ENCODE measurements at regions not wholly inside any gene's neighbourhood (a gene's known extent, or its start where the extent isn't known, plus 50 kb on each side); places are given as distances from the start of the nearest gene placed in this dataset.

- in situ Hi-C loops (cut with HindIII; ENCODE audit: low sequenced_read_pairs) = no loop called here
- no peak for DNase-seq (ENCODE audit: low spot score)
Observed at GRCh38 chr3:30996467-30996866, 102.0 kb upstream of the GADL1 start.

GRCh38 chr3:31002730-31003129, 108.3 kb upstream of the GADL1 start:
- in situ Hi-C loops (cut with HindIII; ENCODE audit: low sequenced_read_pairs) = no loop called here
- no peak for DNase-seq (ENCODE audit: low spot score)

- in situ Hi-C loops (cut with HindIII; ENCODE audit: low sequenced_read_pairs) = no loop called here
- DNase-seq (ENCODE audit: low spot score) = no peak
Observed at GRCh38 chr3:31004025-31004678, 109.7 kb upstream of the GADL1 start.

- in situ Hi-C loops (cut with HindIII; ENCODE audit: low sequenced_read_pairs) = no loop called here
- no peak for DNase-seq (ENCODE audit: low spot score)
Observed at GRCh38 chr3:31008994-31009393, 114.5 kb upstream of the GADL1 start.

DNA sequence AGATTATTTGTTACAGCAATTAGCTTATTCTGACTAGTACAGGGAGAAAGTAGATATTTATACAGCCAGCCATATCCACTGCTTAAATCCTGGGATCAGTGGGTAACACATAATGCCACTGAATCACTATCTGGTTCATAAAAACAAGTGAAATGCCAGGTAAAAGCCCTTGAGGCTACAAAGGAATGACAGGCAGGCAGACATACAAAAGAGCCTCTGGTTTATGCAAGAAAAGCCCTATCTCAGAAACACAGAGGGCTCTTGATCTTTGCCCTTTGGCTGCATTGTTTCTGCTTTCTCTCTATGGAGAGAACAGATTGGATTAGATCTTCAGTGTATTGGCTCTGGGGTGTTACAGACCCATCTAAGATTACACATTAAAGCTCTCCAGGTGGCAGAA, 115.4 kb upstream of the GADL1 start:
- DNase-seq (ENCODE audit: low spot score) = no peak
- in situ Hi-C loops (cut with HindIII; ENCODE audit: low sequenced_read_pairs) = no loop called here

DNA sequence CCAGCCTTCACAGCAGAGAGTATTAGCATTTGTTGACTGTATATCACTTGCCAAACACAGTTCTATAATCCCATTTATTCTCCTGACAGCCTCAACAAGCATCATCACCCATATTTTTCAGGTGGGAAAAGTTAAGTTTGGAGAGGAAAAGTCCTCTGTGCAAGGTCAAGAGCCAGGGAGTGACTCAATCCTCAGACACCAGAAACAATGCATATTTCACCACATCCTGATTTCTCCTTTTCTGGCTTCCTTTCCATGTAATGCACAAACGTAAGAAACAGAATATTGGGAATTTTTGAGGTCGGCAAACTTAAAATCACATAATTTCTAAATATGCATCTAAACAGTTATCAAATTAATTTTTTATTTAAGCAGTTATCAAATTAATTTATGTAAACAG, 116.0 kb upstream of the GADL1 start:
- in situ Hi-C loops (cut with HindIII; ENCODE audit: low sequenced_read_pairs) = no loop called here
- no peak for DNase-seq (ENCODE audit: low spot score)

DNA sequence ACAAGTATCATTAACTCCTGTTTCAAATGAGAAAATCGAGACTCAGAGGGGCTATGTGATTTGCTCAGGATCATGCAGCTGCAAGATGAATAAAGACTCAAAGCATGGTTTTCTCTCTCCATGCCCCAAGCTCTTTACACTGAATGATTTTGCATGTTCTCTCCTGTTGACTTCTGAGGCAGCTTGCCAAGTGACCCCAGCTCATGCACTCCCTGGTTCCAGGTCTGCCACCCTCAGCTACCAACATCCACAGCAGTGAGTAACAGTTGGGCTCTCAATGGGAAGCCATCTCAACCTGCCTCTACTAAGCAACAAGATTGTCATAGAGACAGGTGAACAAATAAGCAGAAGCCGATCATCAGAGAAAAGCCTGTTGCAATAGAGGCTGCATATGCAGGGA, 116.9 kb upstream of the GADL1 start:
- in situ Hi-C loops (cut with HindIII; ENCODE audit: low sequenced_read_pairs) = no loop called here
- peak; percentile 6 for DNase-seq (ENCODE audit: low spot score)

- in situ Hi-C loops (cut with HindIII; ENCODE audit: low sequenced_read_pairs) = no loop called here
- no peak for DNase-seq (ENCODE audit: low spot score)
Observed at GRCh38 chr3:31013090-31013489, 118.6 kb upstream of the GADL1 start.

DNA sequence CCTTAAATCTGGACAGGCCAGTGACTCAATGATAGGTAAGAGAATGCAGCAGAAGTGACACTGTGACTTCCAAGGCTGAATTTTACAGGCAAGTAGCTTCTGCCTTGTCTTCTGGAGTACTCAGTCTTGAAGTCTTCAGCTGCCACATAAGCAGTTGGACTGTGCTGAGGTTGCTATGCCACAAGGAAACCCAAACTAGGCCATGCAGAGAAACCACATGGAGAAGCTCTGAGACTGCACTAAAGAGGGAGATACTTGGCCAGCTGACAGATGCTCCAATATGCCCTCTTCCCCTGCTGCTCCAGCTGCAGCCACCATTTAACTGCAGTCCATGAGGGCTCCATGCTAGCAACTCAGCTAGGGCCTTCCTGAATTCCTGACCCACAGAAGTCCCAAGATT, 119.4 kb upstream of the GADL1 start:
- in situ Hi-C loops (cut with HindIII; ENCODE audit: low sequenced_read_pairs) = no loop called here
- DNase-seq (ENCODE audit: low spot score) = no peak

GRCh38 chr3:31014317-31015040, 120.0 kb upstream of the GADL1 start:
- in situ Hi-C loops (cut with HindIII; ENCODE audit: low sequenced_read_pairs) = no loop called here
- no peak for DNase-seq (ENCODE audit: low spot score)

GRCh38 chr3:31016196-31016595, 121.7 kb upstream of the GADL1 start:
- no peak for DNase-seq (ENCODE audit: low spot score)
- in situ Hi-C loops (cut with HindIII; ENCODE audit: low sequenced_read_pairs) = no loop called here

DNA sequence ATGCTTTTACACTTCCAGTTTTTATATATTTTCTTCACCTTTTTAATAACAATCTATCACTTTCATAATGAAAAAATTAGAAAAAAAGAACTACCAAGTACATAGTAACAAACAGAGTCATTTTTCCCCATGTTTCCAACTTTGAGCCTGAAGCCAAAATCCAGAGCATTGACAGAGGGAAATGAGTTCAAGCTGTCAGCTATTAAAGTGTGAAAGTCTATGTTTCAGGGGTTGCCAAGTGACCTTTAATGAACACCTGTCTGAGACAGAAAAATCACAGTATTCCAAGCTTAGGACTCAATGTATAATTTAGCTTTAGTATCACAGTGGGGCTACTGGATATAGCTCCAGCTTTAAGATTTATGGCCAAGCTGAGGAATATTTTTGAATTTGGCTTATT, 128.3 kb upstream of the GADL1 start:
- in situ Hi-C loops (cut with HindIII; ENCODE audit: low sequenced_read_pairs) = no loop called here
- DNase-seq (ENCODE audit: low spot score) = no peak

GRCh38 chr3:31025541-31025940, 131.1 kb upstream of the GADL1 start:
- in situ Hi-C loops (cut with HindIII; ENCODE audit: low sequenced_read_pairs) = no loop called here
- DNase-seq (ENCODE audit: low spot score) = no peak

DNA sequence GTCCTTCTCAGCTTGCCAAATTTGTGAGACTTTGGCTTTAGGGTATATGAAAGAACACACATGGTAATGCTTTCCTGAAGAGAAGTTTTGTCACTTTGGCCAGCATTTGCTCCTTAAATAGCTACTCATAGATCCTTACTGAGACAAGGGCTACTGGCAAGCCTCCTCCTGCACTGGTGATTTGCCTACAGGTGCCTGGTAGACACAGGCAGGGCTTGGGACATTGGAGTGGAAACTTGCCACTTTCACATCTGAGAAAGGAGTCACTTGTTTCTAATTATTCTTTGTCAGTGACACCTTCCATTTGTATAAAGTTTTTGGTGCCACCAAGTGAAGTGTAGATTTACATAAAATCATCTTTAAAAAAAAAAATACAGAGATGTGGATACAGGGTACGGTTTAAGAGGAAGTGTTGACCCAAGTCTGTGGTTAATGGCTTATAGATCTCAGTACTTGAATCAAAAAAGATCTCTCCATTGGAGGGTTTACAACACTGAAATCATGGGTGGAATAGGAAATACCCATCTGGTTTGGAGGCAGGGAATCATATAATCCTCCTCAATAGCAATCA, 132.8 kb upstream of the GADL1 start:
- in situ Hi-C loops (cut with HindIII; ENCODE audit: low sequenced_read_pairs) = no loop called here
- DNase-seq (ENCODE audit: low spot score) = no peak

- DNase-seq (ENCODE audit: low spot score) = no peak
- in situ Hi-C loops (cut with HindIII; ENCODE audit: low sequenced_read_pairs) = no loop called here
Observed at GRCh38 chr3:31027914-31028313, 133.5 kb upstream of the GADL1 start.

DNA sequence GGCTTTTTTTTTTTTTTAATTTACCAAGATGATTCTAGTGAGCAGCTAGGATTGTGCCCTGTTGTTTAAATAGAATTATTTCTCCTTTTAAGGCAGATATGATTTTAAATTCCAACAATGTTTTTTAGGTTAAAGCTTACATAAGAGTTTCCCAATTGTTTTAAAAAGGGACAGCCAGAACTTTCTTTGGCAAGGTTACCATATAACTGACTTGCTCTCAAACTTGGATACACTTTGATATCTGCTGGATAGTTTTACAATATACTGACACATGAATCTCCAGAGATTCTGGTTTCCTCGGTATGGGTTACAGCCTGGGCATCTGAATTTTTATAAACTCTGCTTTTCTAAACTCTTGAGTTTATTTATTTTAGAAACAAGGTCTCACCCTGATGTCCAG, 134.3 kb upstream of the GADL1 start:
- in situ Hi-C loops (cut with HindIII; ENCODE audit: low sequenced_read_pairs) = no loop called here
- no peak for DNase-seq (ENCODE audit: low spot score)

GRCh38 chr3:31029706-31030105, 135.2 kb upstream of the GADL1 start:
- in situ Hi-C loops (cut with HindIII; ENCODE audit: low sequenced_read_pairs) = no loop called here
- DNase-seq (ENCODE audit: low spot score) = no peak

- no peak for DNase-seq (ENCODE audit: low spot score)
- in situ Hi-C loops (cut with HindIII; ENCODE audit: low sequenced_read_pairs) = no loop called here
Observed at GRCh38 chr3:31035681-31036080, 141.2 kb upstream of the GADL1 start.

- DNase-seq (ENCODE audit: low spot score) = no peak
- in situ Hi-C loops (cut with HindIII; ENCODE audit: low sequenced_read_pairs) = no loop called here
Observed at GRCh38 chr3:31038086-31038739, 143.8 kb upstream of the GADL1 start.

DNA sequence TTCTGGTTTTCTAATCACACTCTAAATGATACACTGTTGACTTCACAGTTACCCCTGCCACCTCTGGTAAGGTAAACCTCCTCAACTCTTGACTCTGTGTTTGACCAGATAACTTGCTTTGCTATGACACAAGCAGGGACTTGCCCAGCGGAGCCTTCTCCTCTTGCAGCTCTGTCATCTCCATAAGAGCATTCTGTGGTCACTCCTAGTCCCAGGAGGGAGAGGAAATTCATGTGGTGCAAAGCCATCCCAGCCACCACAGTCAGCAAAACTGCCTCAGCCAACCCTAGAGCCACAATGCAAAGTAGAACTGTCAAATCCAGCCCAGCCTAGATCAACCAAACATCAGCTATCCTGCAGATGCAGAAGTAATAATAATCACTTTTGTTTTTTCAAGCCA, 144.7 kb upstream of the GADL1 start:
- no peak for DNase-seq (ENCODE audit: low spot score)
- in situ Hi-C loops (cut with HindIII; ENCODE audit: low sequenced_read_pairs) = no loop called here

Data from G401 (cell line).